ENCODE measurements at regions not wholly inside any gene's neighbourhood (a gene's known extent, or its start where the extent isn't known, plus 50 kb on each side); places are given as distances from the start of the nearest gene placed in this dataset.

DNA sequence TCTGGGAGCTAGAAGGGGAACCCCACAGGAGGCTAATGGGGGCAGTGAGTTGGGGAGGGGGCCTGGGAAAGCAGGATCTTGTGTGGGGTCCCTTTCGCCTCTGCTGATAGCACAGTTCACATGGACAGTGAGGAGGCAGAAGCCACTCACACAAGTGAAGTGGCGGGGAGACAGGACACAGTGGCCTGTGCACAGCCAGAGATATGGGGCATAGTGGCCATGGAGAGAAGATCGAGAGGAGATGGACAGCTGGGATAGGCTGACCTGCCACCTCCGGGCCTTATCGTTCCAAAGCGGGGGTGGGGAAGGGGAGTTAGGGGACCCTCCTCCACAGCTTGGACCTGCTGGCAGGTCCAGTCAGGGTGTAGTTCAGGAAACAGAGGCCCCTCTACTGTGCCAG lies 69.8 kb upstream of the EDAR start:
- TF ChIP-seq, protein P1, sequence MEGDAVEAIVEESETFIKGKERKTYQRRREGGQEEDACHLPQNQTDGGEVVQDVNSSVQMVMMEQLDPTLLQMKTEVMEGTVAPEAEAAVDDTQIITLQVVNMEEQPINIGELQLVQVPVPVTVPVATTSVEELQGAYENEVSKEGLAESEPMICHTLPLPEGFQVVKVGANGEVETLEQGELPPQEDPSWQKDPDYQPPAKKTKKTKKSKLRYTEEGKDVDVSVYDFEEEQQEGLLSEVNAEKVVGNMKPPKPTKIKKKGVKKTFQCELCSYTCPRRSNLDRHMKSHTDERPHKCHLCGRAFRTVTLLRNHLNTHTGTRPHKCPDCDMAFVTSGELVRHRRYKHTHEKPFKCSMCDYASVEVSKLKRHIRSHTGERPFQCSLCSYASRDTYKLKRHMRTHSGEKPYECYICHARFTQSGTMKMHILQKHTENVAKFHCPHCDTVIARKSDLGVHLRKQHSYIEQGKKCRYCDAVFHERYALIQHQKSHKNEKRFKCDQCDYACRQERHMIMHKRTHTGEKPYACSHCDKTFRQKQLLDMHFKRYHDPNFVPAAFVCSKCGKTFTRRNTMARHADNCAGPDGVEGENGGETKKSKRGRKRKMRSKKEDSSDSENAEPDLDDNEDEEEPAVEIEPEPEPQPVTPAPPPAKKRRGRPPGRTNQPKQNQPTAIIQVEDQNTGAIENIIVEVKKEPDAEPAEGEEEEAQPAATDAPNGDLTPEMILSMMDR (IDR thresholded peaks at IDR 0.05; ENCODE audit: borderline replicate concordance, extremely low read depth, low read length, poor library complexity, severe bottlenecking) = no peak
- no peak for TF ChIP-seq EZH2 (IDR thresholded peaks at IDR 0.05; ENCODE audit: borderline replicate concordance, low read depth, low read length, severe bottlenecking)

All from DND-41 (cell line).